ENCODE measurements at regions not wholly inside any gene's neighbourhood (a gene's known extent, or its start where the extent isn't known, plus 50 kb on each side); places are given as distances from the start of the nearest gene placed in this dataset.

DNA sequence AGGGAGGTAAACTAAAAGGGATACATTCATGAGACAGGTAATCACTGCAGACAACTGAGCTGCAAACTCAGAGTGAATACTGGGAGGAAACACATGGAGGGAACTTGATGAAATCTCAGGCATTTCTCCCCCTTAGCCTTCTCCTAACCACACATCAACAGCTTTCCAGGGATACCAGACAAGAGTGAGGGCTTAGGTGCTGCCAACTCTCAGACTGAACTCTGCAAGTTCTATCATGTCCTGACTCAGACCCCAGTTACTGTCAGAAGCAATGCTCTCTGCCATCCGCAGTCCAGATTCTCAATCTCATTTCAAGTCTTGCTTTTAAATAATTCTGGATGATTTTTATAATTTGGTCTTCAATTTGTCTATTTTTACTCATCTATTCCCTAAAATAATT, 267.3 kb downstream of the LTN1 start:
- no peak for TF ChIP-seq CTCF (IDR thresholded peaks at IDR 0.05)
- DNase-seq (no peak), ATAC-seq (no peak)
- no peaks in the 10 kb centered on the region for H3K36me3 ChIP-seq (ENCODE audit: low read depth)
- no peaks in the 10 kb centered on the region for H3K9me3 ChIP-seq
- intact Hi-C loops (cut with DNase I, micrococcal nuclease): no loop called here
- no peaks in the 10 kb centered on the region for H3K4me1 ChIP-seq (ENCODE audit: low read depth)
- no peak overlapping the region for H3K4me3 ChIP-seq

- Histone ChIP-seq H3K36me3 (ENCODE audit: low read depth) (no peaks in the 10 kb centered on the region), H3K9me3 (no peaks in the 10 kb centered on the region), H3K4me3 (no peak overlapping the region), H3K4me1 (ENCODE audit: low read depth) (no peaks in the 10 kb centered on the region)
- DNase-seq (no peak), ATAC-seq (no peak)
- intact Hi-C loops (cut with DNase I, micrococcal nuclease): no loop called here
- no peak for TF ChIP-seq CTCF (IDR thresholded peaks at IDR 0.05)
These were observed 269.0 kb downstream of the LTN1 start for GRCh38 chr21:28723646-28724045.

DNA sequence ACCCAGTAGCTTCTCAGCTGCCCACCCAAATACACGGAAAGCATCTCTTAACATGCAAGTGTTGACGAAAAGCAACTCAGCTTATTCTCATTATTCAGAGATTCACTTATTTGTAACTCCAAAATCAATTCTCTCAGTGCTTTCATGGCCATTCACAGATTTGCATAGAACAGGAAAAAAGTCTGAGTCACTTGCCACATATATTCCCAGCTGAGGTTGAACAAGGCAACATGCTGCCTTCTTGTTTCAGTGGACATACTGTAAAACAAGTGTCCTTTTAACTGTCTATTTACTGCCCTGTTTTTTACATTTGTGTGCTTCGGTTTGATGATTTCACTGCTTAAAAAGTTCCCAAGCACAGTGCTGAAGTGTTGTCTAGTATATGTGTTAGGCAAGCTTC, 273.0 kb downstream of the LTN1 start:
- Histone ChIP-seq H3K9me3 (no peaks in the 10 kb centered on the region), H3K36me3 (ENCODE audit: low read depth) (no peaks in the 10 kb centered on the region), H3K4me3 (no peak overlapping the region), H3K4me1 (ENCODE audit: low read depth) (no peaks in the 10 kb centered on the region)
- TF ChIP-seq CTCF (IDR thresholded peaks at IDR 0.05): no peak
- no peak for ATAC-seq
- intact Hi-C loops (cut with DNase I, micrococcal nuclease): no loop called here
- DNase-seq: no peak

GRCh38 chr21:28714777-28715464, 277.8 kb downstream of the LTN1 start:
- intact Hi-C loops (cut with DNase I, micrococcal nuclease): no loop called here
- DNase-seq (no peak), ATAC-seq (no peak)
- no peaks in the 10 kb centered on the region for H3K36me3 ChIP-seq (ENCODE audit: low read depth)
- no peak for TF ChIP-seq CTCF (IDR thresholded peaks at IDR 0.05)
- no peaks in the 10 kb centered on the region for H3K4me1 ChIP-seq (ENCODE audit: low read depth)
- H3K9me3 ChIP-seq: no peaks in the 10 kb centered on the region
- no peak overlapping the region for H3K4me3 ChIP-seq

DNA sequence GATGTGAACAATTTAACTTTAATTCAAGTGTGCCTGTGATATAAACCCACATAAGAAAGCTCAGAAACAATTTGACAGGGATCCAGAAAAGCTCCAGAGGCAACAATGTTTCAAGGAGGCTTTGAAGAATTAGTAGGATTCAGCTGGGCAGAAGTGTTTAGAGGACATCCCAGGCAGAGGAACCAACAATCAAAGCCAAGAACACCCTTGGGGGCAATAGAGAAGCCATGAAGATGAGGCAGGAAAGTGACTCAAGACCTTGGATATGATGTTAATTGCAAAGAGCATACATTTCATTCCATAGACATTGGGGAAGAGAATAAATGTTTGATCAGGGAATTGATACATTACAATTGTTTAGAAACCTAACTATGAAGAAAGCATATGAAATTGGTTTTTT, 280.3 kb downstream of the LTN1 start:
- H3K36me3 ChIP-seq (ENCODE audit: low read depth): no peaks in the 10 kb centered on the region
- intact Hi-C loops (cut with DNase I, micrococcal nuclease): no loop called here
- no peak overlapping the region for H3K4me3 ChIP-seq
- no peak for DNase-seq
- TF ChIP-seq CTCF (IDR thresholded peaks at IDR 0.05): no peak
- no peaks in the 10 kb centered on the region for H3K9me3 ChIP-seq
- H3K4me1 ChIP-seq (ENCODE audit: low read depth): no peaks in the 10 kb centered on the region
- no peak for ATAC-seq

DNA sequence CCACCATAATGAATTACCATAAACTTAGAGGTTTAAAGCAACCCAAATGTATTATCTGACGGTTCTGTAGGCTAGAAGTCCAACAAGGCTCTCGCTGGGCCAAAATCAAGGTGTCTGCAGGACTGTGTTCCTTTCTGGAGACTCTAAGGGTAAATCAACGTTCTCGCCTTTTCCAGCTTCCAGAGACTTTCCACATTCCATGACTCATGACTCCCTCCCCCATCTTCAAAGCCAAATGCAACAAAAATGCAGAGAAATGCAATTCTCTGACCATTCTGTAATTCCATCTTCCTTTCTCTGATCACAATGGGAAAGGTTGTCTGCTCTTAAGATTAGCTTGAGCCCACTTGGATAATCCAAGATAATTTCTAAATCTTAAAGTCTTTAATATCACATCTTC, 287.1 kb downstream of the LTN1 start:
- TF ChIP-seq CTCF (IDR thresholded peaks at IDR 0.05): no peak
- ATAC-seq (no peak), DNase-seq (no peak)
- no peaks in the 10 kb centered on the region for H3K36me3 ChIP-seq (ENCODE audit: low read depth)
- H3K4me1 ChIP-seq (ENCODE audit: low read depth): no peaks in the 10 kb centered on the region
- H3K4me3 ChIP-seq: no peak overlapping the region
- intact Hi-C loops (cut with DNase I, micrococcal nuclease): no loop called here
- H3K9me3 ChIP-seq: peaks cover 8% of the 10 kb centered on the region
